WTC11 (cell line): ENCODE measurements at regions not wholly inside any gene's neighbourhood (a gene's known extent, or its start where the extent isn't known, plus 50 kb on each side); places are given as distances from the start of the nearest gene placed in this dataset.

Experiments used
- AR ChIP-seq: fragments of 250-450 bp; sonication (Bioruptor Pico); IDR thresholded peaks from 2 replicates; pipeline ENCODE4 v1.9.0; 2021; ENCODE audit warnings: mild to moderate bottlenecking
- ATF3 ChIP-seq: sonication (generic); formaldehyde crosslinking; conservative IDR thresholded peaks from 2 replicates; pipeline ENCODE4 v1.8.1; 2022; ENCODE audit warnings: mild to moderate bottlenecking, missing genetic modification reagents
- CTCF ChIP-seq: fragments of 200-600 bp; IDR thresholded peaks from 2 replicates; pipeline ENCODE4 v1.8.0; 2022; ENCODE audit warnings: antibody characterized with exemption
- ESRRA ChIP-seq: sonication (generic); formaldehyde crosslinking; IDR thresholded peaks from 2 replicates; pipeline ENCODE4 v1.8.1; 2022; ENCODE audit warnings: mild to moderate bottlenecking, missing genetic modification reagents, borderline replicate concordance
- HMGA2 ChIP-seq: fragments of 250-450 bp; sonication (Bioruptor Pico); IDR thresholded peaks from 2 replicates; pipeline ENCODE4 v1.4.0; 2021; ENCODE audit warnings: mild to moderate bottlenecking, moderate library complexity
- HMGXB4 ChIP-seq: sonication (generic); formaldehyde crosslinking; IDR thresholded peaks from 2 replicates; pipeline ENCODE4 v1.8.1; 2023; ENCODE audit warnings: mild to moderate bottlenecking, moderate library complexity, missing genetic modification reagents
- JUN ChIP-seq: sonication (generic); formaldehyde crosslinking; IDR thresholded peaks from 2 replicates; pipeline ENCODE4 v1.8.0; 2023; ENCODE audit warnings: mild to moderate bottlenecking, missing genetic modification reagents
- MAX ChIP-seq: sonication (generic); formaldehyde crosslinking; IDR thresholded peaks from 2 replicates; pipeline ENCODE4 v1.8.0; 2022; ENCODE audit warnings: mild to moderate bottlenecking, missing genetic modification reagents
- NFYB ChIP-seq: sonication (generic); formaldehyde crosslinking; conservative IDR thresholded peaks from 2 replicates; pipeline ENCODE4 v1.8.0; 2022; ENCODE audit warnings: low read depth, missing genetic modification reagents
- NR1H2 ChIP-seq: sonication (generic); formaldehyde crosslinking; IDR thresholded peaks from 2 replicates; pipeline ENCODE4 v1.9.0; 2021; ENCODE audit warnings: mild to moderate bottlenecking, moderate library complexity, missing genetic modification reagents
- TCF7 ChIP-seq: sonication (generic); formaldehyde crosslinking; IDR thresholded peaks from 2 replicates; pipeline ENCODE4 v1.8.0; 2022; ENCODE audit warnings: mild to moderate bottlenecking, low read depth, missing genetic modification reagents, moderate library complexity
- TEAD4 ChIP-seq: sonication (generic); formaldehyde crosslinking; IDR thresholded peaks from 2 replicates; pipeline ENCODE4 v1.8.0; 2022; ENCODE audit warnings: mild to moderate bottlenecking, missing genetic modification reagents
- TP53 ChIP-seq: sonication (generic); formaldehyde crosslinking; IDR thresholded peaks from 2 replicates; pipeline ENCODE4 v1.8.1; 2023; ENCODE audit warnings: mild to moderate bottlenecking, missing genetic modification reagents
- ZBTB43 ChIP-seq: sonication (generic); formaldehyde crosslinking; IDR thresholded peaks from 2 replicates; pipeline ENCODE4 v1.8.1; 2023; ENCODE audit warnings: mild to moderate bottlenecking, missing genetic modification reagents

- TF ChIP-seq NFYB (CRISPR knock-in tag) (no peak), CTCF (no peak), TP53 (CRISPR knock-in tag) (no peak), ESRRA (no peak), TCF7 (CRISPR knock-in tag) (no peak), AR (CRISPR knock-in tag) (no peak), JUN (no peak), ZBTB43 (CRISPR knock-in tag) (no peak), TEAD4 (no peak), MAX (CRISPR knock-in tag) (no peak), HMGA2 (CRISPR knock-in tag) (no peak), HMGXB4 (no peak), ATF3 (CRISPR knock-in tag) (no peak), NR1H2 (CRISPR knock-in tag) (no peak)
Measured at GRCh38 chr3:124177071-124177470, 185.1 kb upstream of the ROPN1 start.
